Neutrophil (primary cell): ENCODE measurements at regions not wholly inside any gene's neighbourhood (a gene's known extent, or its start where the extent isn't known, plus 50 kb on each side); places are given as distances from the start of the nearest gene placed in this dataset.

Source experiments
- H3K27ac ChIP-seq: fragments of 200-600 bp; sonication (generic); 2 replicates; pipeline ENCODE4 v1.5.1; 2016; ENCODE audit warnings: mild to moderate bottlenecking, moderate library complexity
- H3K27me3 ChIP-seq: fragments of 200-600 bp; sonication (generic); 2 replicates; pipeline ENCODE4 v1.6.0; 2016; ENCODE audit warnings: mild to moderate bottlenecking
- H3K36me3 ChIP-seq: fragments of 200-600 bp; sonication (generic); 2 replicates; pipeline ENCODE4 v1.5.1; 2017
- H3K4me1 ChIP-seq, 2 experiments: fragments of 200-600 bp in 1 of 2; sonication (generic) in 1 of 2; 1 replicate in 1 of 2; 2 replicates in 1 of 2; pipeline versions ENCODE4 v1.5.1 to v1.6.1; 2013 to 2016; ENCODE audit warnings: low read depth in 1 of 2, low read length in 1 of 2, mild to moderate bottlenecking in 1 of 2, moderate library complexity in 1 of 2; ENCODE audit not compliant: control insufficient read depth in 1 of 2, insufficient read depth in 1 of 2
- H3K4me3 ChIP-seq, 2 experiments: fragments of 200-600 bp in 1 of 2; sonication (generic) in 1 of 2; 1 replicate in 1 of 2; 2 replicates in 1 of 2; pipeline ENCODE4 v1.5.1; 2013 to 2016; ENCODE audit warnings: low read depth in 1 of 2, low read length in 1 of 2, mild to moderate bottlenecking in 1 of 2, moderate library complexity in 1 of 2
- H3K9me3 ChIP-seq: fragments of 200-600 bp; sonication (generic); 2 replicates; pipeline ENCODE4 v1.5.1; 2016
- TF ChIP-seq, protein P1 (sequence below): fragments of 200-600 bp; sonication (generic); IDR thresholded peaks from 2 replicates; pipeline ENCODE4 v1.5.1; 2016; ENCODE audit warnings: antibody characterized with exemption

DNA sequence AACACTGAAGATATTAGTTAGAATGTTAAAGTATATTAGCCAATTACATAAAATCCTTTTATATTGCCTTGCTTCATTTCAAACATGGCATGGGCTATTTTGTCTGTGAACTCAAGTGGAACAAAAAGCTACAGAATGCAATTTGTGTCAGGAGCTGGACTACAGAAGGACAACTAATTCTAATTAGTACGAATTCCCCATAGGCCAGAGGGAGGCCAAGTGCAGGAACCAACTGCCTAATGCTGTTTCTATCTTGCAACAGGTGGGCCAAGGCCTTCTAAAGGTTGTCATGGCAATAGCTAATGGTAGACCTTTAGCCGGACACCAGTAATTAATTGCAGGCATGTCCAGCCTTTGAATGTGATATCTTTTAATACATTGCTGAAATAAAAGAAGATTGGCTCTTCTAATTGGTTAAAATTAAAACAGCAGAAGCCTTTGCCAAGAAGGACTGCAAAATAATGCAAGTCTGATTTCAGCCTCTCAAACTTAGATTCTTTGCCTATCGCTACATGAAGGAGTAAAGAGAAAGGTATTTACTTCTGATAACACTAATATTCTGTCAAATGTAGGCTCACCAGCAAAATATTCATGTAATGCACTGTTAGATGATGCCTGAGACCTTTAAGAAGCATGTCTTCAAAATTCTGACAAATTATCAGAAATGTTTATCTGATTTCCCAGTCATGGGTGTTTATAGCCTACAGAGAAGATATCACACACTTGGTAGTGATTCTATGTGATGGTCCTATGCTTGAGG lies 232.1 kb downstream of the LMO4 start:
- TF ChIP-seq, protein P1, sequence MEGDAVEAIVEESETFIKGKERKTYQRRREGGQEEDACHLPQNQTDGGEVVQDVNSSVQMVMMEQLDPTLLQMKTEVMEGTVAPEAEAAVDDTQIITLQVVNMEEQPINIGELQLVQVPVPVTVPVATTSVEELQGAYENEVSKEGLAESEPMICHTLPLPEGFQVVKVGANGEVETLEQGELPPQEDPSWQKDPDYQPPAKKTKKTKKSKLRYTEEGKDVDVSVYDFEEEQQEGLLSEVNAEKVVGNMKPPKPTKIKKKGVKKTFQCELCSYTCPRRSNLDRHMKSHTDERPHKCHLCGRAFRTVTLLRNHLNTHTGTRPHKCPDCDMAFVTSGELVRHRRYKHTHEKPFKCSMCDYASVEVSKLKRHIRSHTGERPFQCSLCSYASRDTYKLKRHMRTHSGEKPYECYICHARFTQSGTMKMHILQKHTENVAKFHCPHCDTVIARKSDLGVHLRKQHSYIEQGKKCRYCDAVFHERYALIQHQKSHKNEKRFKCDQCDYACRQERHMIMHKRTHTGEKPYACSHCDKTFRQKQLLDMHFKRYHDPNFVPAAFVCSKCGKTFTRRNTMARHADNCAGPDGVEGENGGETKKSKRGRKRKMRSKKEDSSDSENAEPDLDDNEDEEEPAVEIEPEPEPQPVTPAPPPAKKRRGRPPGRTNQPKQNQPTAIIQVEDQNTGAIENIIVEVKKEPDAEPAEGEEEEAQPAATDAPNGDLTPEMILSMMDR, result no peak
- Histone ChIP-seq H3K27me3 (no peaks in the 10 kb centered on the region), H3K36me3 (no peaks in the 10 kb centered on the region), H3K9me3 (no peaks in the 10 kb centered on the region), H3K27ac (no peak overlapping the region), H3K4me3 (no peak overlapping the region), H3K4me1 (no peaks in the 10 kb centered on the region)

DNA sequence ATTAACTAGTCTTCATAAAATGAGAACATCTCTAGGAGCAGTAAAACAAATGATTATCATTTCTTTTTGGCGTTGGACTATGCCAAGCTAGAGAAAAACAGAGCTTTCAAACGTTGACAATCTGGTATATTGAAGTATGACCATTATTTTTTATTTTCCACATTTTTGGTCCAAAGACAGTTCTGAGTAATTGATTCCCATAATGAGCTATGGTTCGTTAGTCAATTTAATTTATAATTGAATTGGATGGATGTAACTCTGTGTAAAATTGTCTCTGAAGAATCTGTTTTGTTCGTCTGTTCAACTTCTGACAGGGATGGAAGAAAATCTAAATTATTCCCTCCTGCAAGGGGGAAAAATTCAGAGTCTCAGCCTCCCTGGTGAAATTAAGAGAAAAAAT lies 234.5 kb downstream of the LMO4 start:
- H3K9me3 ChIP-seq, result no peaks in the 10 kb centered on the region
- no peak overlapping the region for H3K27ac ChIP-seq
- H3K4me1 ChIP-seq, result no peaks in the 10 kb centered on the region
- H3K36me3 ChIP-seq, result no peaks in the 10 kb centered on the region
- TF ChIP-seq, protein P1, result no peak
- H3K27me3 ChIP-seq, result no peaks in the 10 kb centered on the region
- H3K4me3 ChIP-seq, result no peak overlapping the region

DNA sequence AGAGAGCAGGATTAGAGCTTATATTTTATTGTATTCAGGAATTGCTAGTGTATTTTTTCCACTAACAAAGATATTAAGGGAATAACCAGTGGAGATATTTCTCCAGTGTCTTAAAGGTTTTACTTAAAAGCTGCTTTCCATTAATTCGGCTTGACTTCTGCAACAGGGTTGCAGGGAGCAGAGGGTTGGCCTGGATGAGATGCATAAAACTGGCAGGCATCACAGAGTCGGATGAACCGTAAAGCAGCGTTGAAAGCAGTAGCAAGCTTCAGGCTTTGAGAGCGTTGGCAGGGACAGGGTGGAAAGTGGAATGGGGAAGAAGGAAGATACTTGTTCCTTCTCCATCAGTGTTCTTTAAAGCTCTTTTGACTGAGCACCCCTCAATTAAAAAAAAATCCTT lies 237.2 kb downstream of the LMO4 start:
- no peaks in the 10 kb centered on the region for H3K27me3 ChIP-seq
- TF ChIP-seq, protein P1, result no peak
- no peak overlapping the region for H3K4me3 ChIP-seq
- H3K27ac ChIP-seq, result no peak overlapping the region
- no peaks in the 10 kb centered on the region for H3K9me3 ChIP-seq
- no peaks in the 10 kb centered on the region for H3K4me1 ChIP-seq
- H3K36me3 ChIP-seq, result no peaks in the 10 kb centered on the region

DNA sequence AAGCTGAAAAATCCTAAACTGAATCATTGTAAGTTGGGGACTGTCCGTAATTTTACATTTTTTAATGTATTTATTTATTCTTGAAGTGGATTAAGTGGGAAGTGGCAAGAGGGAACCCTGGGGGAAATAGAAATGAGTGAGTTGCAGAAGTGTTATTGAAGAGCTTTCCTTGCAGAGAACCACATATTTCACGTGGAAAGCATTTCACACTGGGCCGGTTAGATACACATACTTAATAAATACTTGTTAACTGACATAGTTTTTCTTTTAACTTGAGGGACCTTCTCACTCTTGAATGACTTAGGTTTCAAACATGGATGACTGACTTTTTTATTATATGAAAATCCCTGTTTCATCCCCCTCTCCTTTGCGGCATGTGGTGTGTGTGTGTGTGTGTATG lies 239.3 kb downstream of the LMO4 start:
- Histone ChIP-seq H3K4me1 (no peaks in the 10 kb centered on the region), H3K27me3 (no peaks in the 10 kb centered on the region), H3K27ac (no peak overlapping the region), H3K9me3 (no peaks in the 10 kb centered on the region), H3K4me3 (no peak overlapping the region), H3K36me3 (no peaks in the 10 kb centered on the region)
- TF ChIP-seq, protein P1, result no peak

DNA sequence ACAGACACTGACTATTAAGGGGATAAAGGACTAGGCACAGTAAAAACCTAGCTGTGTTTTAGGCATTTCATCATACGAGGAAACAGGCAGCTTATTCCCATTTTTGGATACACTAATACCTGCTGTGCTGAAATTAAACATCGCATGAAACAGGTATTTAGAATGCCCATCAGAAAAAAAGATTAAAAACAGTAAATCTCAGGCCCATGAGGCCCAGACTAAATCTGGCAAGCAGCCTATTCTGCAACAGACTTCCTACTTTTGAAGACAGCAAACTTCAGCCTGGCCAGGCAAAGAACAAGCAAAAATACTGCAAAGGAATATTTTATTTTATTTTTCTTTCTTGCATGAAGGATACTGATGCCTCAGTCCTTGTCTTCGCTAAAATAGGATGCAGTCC lies 240.2 kb downstream of the LMO4 start:
- Histone ChIP-seq H3K4me3 (no peak overlapping the region), H3K4me1 (no peaks in the 10 kb centered on the region), H3K36me3 (no peaks in the 10 kb centered on the region), H3K27ac (no peak overlapping the region), H3K9me3 (no peaks in the 10 kb centered on the region), H3K27me3 (no peaks in the 10 kb centered on the region)
- TF ChIP-seq, protein P1, result no peak
